ENCODE measurements at regions not wholly inside any gene's neighbourhood (a gene's known extent, or its start where the extent isn't known, plus 50 kb on each side); places are given as distances from the start of the nearest gene placed in this dataset.
"Not testable (repeated sequence)": the region's sequence is repeated elsewhere in the genome, so short reads cannot be mapped to it uniquely, and the experiment has no call there.

DNA sequence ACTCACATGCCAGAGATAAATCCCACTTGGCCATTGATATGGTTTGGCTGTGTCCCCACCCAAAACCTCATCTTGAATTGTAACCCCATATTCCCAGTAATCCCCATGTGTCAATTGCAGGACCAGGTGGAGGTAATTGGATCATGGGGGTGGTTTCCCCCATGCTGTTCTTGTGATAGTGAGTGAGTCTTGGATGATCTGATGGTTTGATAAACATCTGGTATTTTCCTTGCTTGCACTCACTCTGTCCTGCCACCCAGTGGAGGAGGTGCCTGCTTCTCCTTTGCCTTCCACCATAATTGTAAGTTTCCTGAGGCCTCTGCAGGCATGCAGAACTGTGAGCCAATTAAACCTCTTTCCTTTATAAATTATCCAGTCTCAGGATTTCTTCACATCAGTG, 50.4 kb upstream of the B3GAT2 start:
- H3K4me1 Mint-ChIP-seq; H3K9me3 Mint-ChIP-seq (ENCODE audit: low read depth); H3K4me3 Mint-ChIP-seq; intact Hi-C loops (cut with DNase I, micrococcal nuclease); DNase-seq; H3K27me3 Mint-ChIP-seq; H3K27ac Mint-ChIP-seq; CTCF ChIA-PET; H3K36me3 Mint-ChIP-seq (ENCODE audit: low read depth); POLR2A ChIA-PET; ATAC-seq: not testable (repeated sequence)

GRCh38 chr6:71011871-71012371, 55.1 kb upstream of the B3GAT2 start:
- Mint-ChIP-seq H3K36me3 (ENCODE audit: low read depth) (no peaks in the 10 kb centered on the region), H3K4me3 (no peak overlapping the region), H3K27ac (no peak overlapping the region), H3K27me3 (peaks cover 10% of the 10 kb centered on the region), H3K4me1 (no peaks in the 10 kb centered on the region), H3K9me3 (ENCODE audit: low read depth) (no peaks in the 10 kb centered on the region)
- ChIA-PET CTCF (interaction anchor here (0.6 to 2.6 kb wide), 12 partner anchors 9 to 791 kb away, joined by 3 to 8 read pairs (median 4); no protein-coding TSS in a partner anchor), POLR2A (no interaction called here)
- DNase-seq (no peak), ATAC-seq (no peak)
- intact Hi-C loops (cut with DNase I, micrococcal nuclease): loop anchor here (1.0 to 5.0 kb wide), 10 partner anchors 55 to 790 kb away; partner anchors contain the start of gene B3GAT2 (in 1 of the 2)

DNA sequence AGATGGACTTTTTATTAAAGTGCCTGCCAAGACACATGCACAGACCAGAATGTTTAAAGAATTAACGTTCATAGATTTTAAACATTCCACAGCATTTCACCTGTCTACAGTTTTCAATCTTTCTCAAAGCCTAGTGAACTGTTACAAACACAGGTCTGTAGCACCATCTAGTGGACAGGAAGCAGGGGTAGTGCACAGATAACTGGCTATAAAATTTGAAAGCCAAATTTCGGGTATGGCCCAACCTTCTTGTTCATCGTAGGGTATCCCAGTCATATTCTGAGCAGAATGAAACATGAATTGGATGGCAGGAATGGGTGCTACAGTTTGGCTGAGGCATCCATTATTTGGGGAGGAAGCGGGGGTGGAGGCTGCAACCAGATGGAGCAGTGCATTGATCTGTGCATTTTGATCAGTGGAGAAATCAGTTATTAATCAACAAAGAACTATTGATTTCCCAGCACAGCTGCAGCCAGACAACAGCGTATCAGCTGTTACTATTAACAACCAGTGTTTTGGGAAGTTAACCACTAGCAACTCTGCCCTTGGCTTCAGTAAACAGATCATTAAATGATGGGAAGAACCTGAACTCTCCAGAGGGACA, 56.1 kb upstream of the B3GAT2 start:
- DNase-seq (peak; percentile 13), ATAC-seq (peak; percentile 76)
- H3K4me3 Mint-ChIP-seq: no peak overlapping the region
- H3K9me3 Mint-ChIP-seq (ENCODE audit: low read depth): no peaks in the 10 kb centered on the region
- no peaks in the 10 kb centered on the region for H3K4me1 Mint-ChIP-seq
- no peaks in the 10 kb centered on the region for H3K36me3 Mint-ChIP-seq (ENCODE audit: low read depth)
- peaks cover 10% of the 10 kb centered on the region for H3K27me3 Mint-ChIP-seq
- intact Hi-C loops (cut with DNase I, micrococcal nuclease): loop anchor here (1.0 to 5.0 kb wide), 11 partner anchors 56 to 791 kb away; partner anchors contain the start of gene B3GAT2 (in 1 of the 2)
- CTCF ChIA-PET: interaction anchor here (0.7 to 2.6 kb wide), 13 partner anchors 8 to 792 kb away, joined by 3 to 8 read pairs (median 3); no protein-coding TSS in a partner anchor
- H3K27ac Mint-ChIP-seq: no peak overlapping the region
- POLR2A ChIA-PET: no interaction called here

DNA sequence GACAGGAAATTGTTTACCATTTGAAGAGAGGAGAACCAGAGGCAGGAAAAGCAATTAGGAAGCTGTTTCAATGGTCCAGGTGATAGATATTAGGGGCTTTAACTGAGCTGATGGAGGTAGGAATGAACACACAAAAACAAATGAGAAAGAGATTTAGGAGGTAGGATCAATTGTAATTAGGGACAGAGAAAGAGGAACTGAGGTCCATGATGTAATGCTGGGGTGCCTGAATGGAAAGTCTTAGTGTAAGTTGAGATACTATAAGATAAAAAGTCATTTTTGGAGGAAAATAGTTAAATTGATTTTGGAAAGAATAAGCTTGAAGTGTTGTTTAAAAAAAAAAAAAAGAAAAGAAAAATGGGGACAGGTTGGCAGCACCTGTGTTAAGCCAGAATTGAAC, 58.5 kb upstream of the B3GAT2 start:
- no peaks in the 10 kb centered on the region for H3K9me3 Mint-ChIP-seq (ENCODE audit: low read depth)
- no peak overlapping the region for H3K4me3 Mint-ChIP-seq
- intact Hi-C loops (cut with DNase I, micrococcal nuclease): no loop called here
- H3K27me3 Mint-ChIP-seq: peaks cover 8% of the 10 kb centered on the region
- DNase-seq (no peak), ATAC-seq (no peak)
- CTCF ChIA-PET: interaction anchor here (0.6 to 1.2 kb wide), 4 partner anchors 119 to 646 kb away, joined by 3 to 5 read pairs (median 4); no protein-coding TSS in a partner anchor
- H3K36me3 Mint-ChIP-seq (ENCODE audit: low read depth): no peaks in the 10 kb centered on the region
- H3K27ac Mint-ChIP-seq: no peak overlapping the region
- no peaks in the 10 kb centered on the region for H3K4me1 Mint-ChIP-seq
- POLR2A ChIA-PET: no interaction called here

DNA sequence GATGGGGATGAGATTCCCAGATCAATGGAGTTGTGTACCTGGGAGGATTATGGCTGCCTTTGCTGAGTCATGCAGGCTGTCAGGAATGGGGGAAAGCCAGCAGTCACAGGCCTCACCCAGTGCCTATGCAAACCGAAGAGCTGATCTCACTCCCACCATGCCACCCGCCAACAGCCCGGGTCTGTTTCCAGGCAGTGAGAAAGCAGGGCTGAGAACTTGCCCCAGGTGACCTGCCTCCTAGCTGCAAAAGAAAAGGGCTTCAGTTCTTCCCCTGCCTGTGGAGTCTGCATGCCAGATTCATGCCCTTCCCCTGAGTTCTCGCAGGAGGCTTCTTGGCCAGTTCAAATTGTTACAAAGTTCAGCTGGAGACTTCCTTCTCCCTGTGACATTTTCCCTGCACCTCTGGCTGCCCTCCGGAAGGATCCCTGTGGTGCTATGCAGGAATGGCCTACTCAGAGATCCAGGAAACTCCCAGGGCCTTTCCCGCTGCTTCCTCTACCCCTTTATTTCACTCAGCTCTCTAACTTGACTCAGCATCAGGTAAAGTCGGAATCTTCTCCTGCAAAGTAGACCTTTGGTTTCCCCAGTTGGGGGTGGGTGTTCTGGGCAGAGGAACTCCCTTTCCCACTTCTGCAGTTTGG, 71.5 kb upstream of the B3GAT2 start:
- Mint-ChIP-seq H3K4me1 (no peaks in the 10 kb centered on the region), H3K27ac (no peak overlapping the region), H3K9me3 (ENCODE audit: low read depth) (no peaks in the 10 kb centered on the region), H3K27me3 (peaks cover 8% of the 10 kb centered on the region), H3K4me3 (no peak overlapping the region), H3K36me3 (ENCODE audit: low read depth) (no peaks in the 10 kb centered on the region)
- ATAC-seq: no peak
- no peak for DNase-seq
- ChIA-PET CTCF (interaction anchor here (0.6 to 0.7 kb wide), 2 partner anchors 26 to 68 kb away, joined by 3 read pairs; no protein-coding TSS in a partner anchor), POLR2A (no interaction called here)
- intact Hi-C loops (cut with DNase I, micrococcal nuclease): no loop called here

DNA sequence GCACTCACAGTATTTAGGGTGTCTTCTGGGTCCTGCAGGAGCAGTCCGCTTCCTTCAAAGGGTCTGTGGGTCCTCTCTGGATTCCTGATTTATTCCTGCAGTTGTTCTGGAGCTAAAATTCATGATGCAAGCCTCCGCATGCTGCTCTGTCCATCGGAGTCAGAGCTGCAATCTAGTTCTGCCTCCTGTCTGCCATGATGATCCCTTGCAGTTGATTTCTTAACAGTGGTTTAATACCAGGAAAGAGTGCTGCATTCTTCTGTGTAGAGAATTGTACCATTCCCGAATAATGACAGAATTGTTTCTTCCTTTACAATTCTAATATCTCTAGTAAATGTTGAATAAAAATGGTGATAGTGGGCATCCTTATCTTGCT, 72.0 kb upstream of the B3GAT2 start:
- no peaks in the 10 kb centered on the region for H3K9me3 Mint-ChIP-seq (ENCODE audit: low read depth)
- no peaks in the 10 kb centered on the region for H3K36me3 Mint-ChIP-seq (ENCODE audit: low read depth)
- H3K27me3 Mint-ChIP-seq: peaks cover 10% of the 10 kb centered on the region
- H3K4me1 Mint-ChIP-seq: no peaks in the 10 kb centered on the region
- intact Hi-C loops (cut with DNase I, micrococcal nuclease): no loop called here
- no peak overlapping the region for H3K27ac Mint-ChIP-seq
- ATAC-seq: no peak
- H3K4me3 Mint-ChIP-seq: no peak overlapping the region
- no peak for DNase-seq
- ChIA-PET POLR2A (no interaction called here), CTCF (interaction anchor here (0.7 kb wide), 1 partner anchor 25 kb away, joined by 3 read pairs; no protein-coding TSS in a partner anchor)

DNA sequence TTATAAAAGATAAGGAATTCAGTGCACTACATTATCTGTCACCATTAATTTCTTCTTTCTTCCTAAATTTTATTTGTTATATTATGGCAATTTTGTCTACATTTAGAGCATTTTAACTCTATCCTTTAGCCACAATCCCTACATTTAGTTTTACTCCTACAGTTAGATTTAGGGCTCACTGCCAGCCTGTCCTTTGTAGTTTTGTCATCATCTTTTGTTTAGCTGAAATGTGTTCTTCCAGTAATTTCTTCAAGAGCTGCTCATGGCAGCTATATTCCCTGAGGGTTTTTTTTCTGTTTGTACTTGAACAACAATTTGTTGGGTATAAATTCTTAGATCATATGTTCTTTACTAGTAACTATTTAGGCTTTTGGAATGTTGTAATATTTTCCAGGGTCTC, 72.7 kb upstream of the B3GAT2 start:
- Mint-ChIP-seq H3K36me3 (ENCODE audit: low read depth) (no peaks in the 10 kb centered on the region), H3K27me3 (peaks cover 12% of the 10 kb centered on the region), H3K4me3 (no peak overlapping the region), H3K4me1 (no peaks in the 10 kb centered on the region), H3K27ac (no peak overlapping the region), H3K9me3 (ENCODE audit: low read depth) (no peaks in the 10 kb centered on the region)
- POLR2A ChIA-PET: no interaction called here
- DNase-seq (no peak), ATAC-seq (no peak)
- CTCF ChIA-PET: no interaction called here
- intact Hi-C loops (cut with DNase I, micrococcal nuclease): no loop called here

GRCh38 chr6:71031912-71032311, 75.1 kb upstream of the B3GAT2 start:
- intact Hi-C loops (cut with DNase I, micrococcal nuclease): no loop called here
- CTCF ChIA-PET: interaction anchor here (0.6 kb wide), 1 partner anchor 152 kb away, joined by 3 read pairs; no protein-coding TSS in a partner anchor
- H3K36me3 Mint-ChIP-seq (ENCODE audit: low read depth): no peaks in the 10 kb centered on the region
- H3K4me3 Mint-ChIP-seq: no peak overlapping the region
- H3K9me3 Mint-ChIP-seq (ENCODE audit: low read depth): no peaks in the 10 kb centered on the region
- POLR2A ChIA-PET: no interaction called here
- H3K27ac Mint-ChIP-seq: no peak overlapping the region
- no peaks in the 10 kb centered on the region for H3K4me1 Mint-ChIP-seq
- H3K27me3 Mint-ChIP-seq: peaks cover 20% of the 10 kb centered on the region
- ATAC-seq (no peak), DNase-seq (no peak)

DNA sequence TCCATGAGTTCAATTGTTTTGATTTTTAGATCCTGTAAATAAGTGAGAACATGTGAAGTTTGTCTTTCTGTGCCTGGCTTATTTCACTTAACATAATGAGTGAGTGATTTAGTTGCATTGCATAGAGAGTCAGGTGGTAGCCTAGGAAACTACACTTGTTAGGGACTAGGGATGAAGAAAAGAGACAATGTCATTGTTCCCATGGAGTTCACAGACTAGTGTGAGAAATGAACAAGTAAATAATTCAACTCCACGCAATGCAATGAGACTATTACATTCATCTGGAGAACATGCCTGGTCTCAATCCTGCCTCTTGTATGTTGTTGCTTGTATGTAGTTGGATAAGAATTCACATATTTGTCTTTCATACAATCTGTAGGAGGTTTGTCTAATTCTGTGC, 76.3 kb upstream of the B3GAT2 start:
- Mint-ChIP-seq H3K36me3 (ENCODE audit: low read depth) (no peaks in the 10 kb centered on the region), H3K4me1 (no peaks in the 10 kb centered on the region), H3K27me3 (peaks cover 20% of the 10 kb centered on the region), H3K27ac (no peak overlapping the region), H3K4me3 (no peak overlapping the region), H3K9me3 (ENCODE audit: low read depth) (no peaks in the 10 kb centered on the region)
- intact Hi-C loops (cut with DNase I, micrococcal nuclease): no loop called here
- ChIA-PET CTCF (no interaction called here), POLR2A (no interaction called here)
- ATAC-seq: no peak
- DNase-seq: no peak

- intact Hi-C loops (cut with DNase I, micrococcal nuclease): no loop called here
- no peak overlapping the region for H3K27ac Mint-ChIP-seq
Measured at GRCh38 chr6:71033890-71034289, 77.0 kb upstream of the B3GAT2 start.

DNA sequence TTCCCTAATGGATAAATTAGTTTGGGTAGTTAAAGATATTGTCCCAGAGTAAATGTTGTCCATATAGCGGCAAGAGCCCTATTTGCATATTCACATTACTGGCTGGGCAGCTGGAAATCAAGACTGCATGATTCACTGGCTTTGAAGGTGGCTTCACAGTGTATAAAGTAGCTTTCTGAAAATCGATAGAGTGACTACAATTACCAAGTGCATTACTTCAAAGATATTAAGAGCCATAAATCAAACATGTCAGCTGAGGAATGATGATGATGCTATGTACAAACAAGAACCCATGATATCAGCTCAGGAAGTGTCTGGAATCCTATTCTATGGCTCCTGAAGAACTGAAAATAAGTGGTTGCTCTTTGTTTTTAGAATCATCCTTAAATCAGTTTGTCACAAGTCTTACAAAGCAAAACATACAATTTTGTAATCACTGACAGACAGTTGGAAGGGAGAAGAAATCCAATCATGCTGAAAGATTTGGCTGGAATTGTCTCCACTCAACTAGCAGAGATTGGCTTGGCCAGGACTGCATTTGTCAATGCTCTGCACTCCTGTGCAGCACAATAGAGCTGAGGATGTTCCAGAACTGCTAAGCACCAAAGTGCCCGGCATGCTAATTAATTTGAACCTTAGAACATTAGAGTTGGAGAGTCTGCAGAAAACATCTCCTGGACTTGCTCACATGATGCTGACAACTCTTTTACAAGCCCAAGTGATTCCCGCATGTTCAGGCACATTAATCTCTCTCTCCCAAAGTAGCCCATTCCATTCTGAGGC, 77.9 kb upstream of the B3GAT2 start:
- DNase-seq: no peak
- H3K4me3 Mint-ChIP-seq: no peak overlapping the region
- POLR2A ChIA-PET: no interaction called here
- H3K9me3 Mint-ChIP-seq (ENCODE audit: low read depth): no peaks in the 10 kb centered on the region
- H3K4me1 Mint-ChIP-seq: no peaks in the 10 kb centered on the region
- no peaks in the 10 kb centered on the region for H3K36me3 Mint-ChIP-seq (ENCODE audit: low read depth)
- CTCF ChIA-PET: interaction anchor here (0.6 kb wide), 1 partner anchor 11 kb away, joined by 3 read pairs; no protein-coding TSS in a partner anchor
- ATAC-seq: no peak
- intact Hi-C loops (cut with DNase I, micrococcal nuclease): no loop called here
- peaks cover 20% of the 10 kb centered on the region for H3K27me3 Mint-ChIP-seq
- H3K27ac Mint-ChIP-seq: no peak overlapping the region

More at GRCh38 chr6:71033890-71034289, 77.0 kb upstream of the B3GAT2 start:
- DNase-seq (no peak), ATAC-seq (no peak)
- no peaks in the 10 kb centered on the region for H3K9me3 Mint-ChIP-seq (ENCODE audit: low read depth)
- CTCF ChIA-PET: no interaction called here
- no peaks in the 10 kb centered on the region for H3K36me3 Mint-ChIP-seq (ENCODE audit: low read depth)
- POLR2A ChIA-PET: no interaction called here
- no peaks in the 10 kb centered on the region for H3K4me1 Mint-ChIP-seq
- H3K27me3 Mint-ChIP-seq: peaks cover 20% of the 10 kb centered on the region
- no peak overlapping the region for H3K4me3 Mint-ChIP-seq
